GM12878 (cell line): ENCODE measurements at regions not wholly inside any gene's neighbourhood (a gene's known extent, or its start where the extent isn't known, plus 50 kb on each side); places are given as distances from the start of the nearest gene placed in this dataset.

Experiments used
- ATAC-seq: fragments of 200-7000 bp; cut with Tn5 transposase; 3 replicates; pipeline ENCODE4 v1.9.1; 2020; ENCODE audit warnings: mild to moderate bottlenecking, moderate library complexity
- BruUV-seq: library from RNA; stranded (reverse); fragments of 400-500 nt; replicated peaks from 2 replicates; lab custom pipeline; 2021; lab: Mats Ljungman, UMichigan
- CTCF ChIA-PET: fragments of 300-600 bp; sonication (Branson Sonifier 250); formaldehyde crosslinking; extraction: SDS; loops from one replicate; lab custom pipeline; 2021; ENCODE audit warnings: inconsistent platforms; lab: Yijun Ruan, JAX
- POLR2A ChIA-PET: fragments of 350-600 bp; formaldehyde crosslinking; extraction: SDS; loops from one replicate; lab custom pipeline; 2021; ENCODE audit warnings: inconsistent platforms; lab: Charles Lee
- RAD21 ChIA-PET: fragments of 300-600 bp; sonication (Branson Sonifier 250); formaldehyde crosslinking; loops from one replicate; lab custom pipeline; 2023; ENCODE audit warnings: antibody characterized with exemption; ENCODE audit not compliant: unreplicated experiment; lab: Charles Lee
- SMC1A ChIA-PET: fragments of 300-600 bp; sonication (Branson Sonifier 250); formaldehyde crosslinking; loops from one replicate; lab custom pipeline; 2023; ENCODE audit not compliant: unreplicated experiment, uncharacterized antibody; lab: Charles Lee
- DNase-seq: peaks from one replicate; pipeline ENCODE4 v3.0.0-alpha.2; 2011; ENCODE audit warnings: low read depth, low spot score
- FAIRE-seq: peaks from 3 replicates; lab custom pipeline; 2011; peaks lifted over from hg19 to GRCh38; lab: Jason Lieb, UNC
- H2AFZ ChIP-seq: 2 replicates; pipeline ENCODE4 v1.6.0; 2011; ENCODE audit warnings: low read depth, low read length, control low read depth; ENCODE audit not compliant: control insufficient read depth
- H3K27ac ChIP-seq: 2 replicates; pipeline ENCODE4 v1.5.1; 2011; ENCODE audit warnings: control low read depth; ENCODE audit not compliant: control insufficient read depth, insufficient read depth
- H3K27me3 ChIP-seq, 2 experiments: replicated peaks in 1 of 2; 2 replicates each; pipeline versions ENCODE4 v1.6.0 to v1.6.1; 2011; ENCODE audit warnings: low read length in 1 of 2; ENCODE audit not compliant: control insufficient read depth in 2 of 2, insufficient read depth in 2 of 2
- H3K36me3 ChIP-seq, 2 experiments: 2 replicates each; pipeline ENCODE4 v1.5.1; 2011; ENCODE audit warnings: low read length in 1 of 2; ENCODE audit not compliant: control insufficient read depth in 2 of 2, insufficient read depth in 2 of 2
- H3K4me1 ChIP-seq: 2 replicates; pipeline ENCODE4 v1.6.1; 2011; ENCODE audit warnings: mild to moderate bottlenecking, low read length, moderate library complexity, mixed read lengths; ENCODE audit not compliant: control insufficient read depth, insufficient read depth
- H3K4me2 ChIP-seq: 2 replicates; pipeline ENCODE4 v1.6.0; 2011; ENCODE audit warnings: control low read depth; ENCODE audit not compliant: control insufficient read depth, insufficient read depth
- H3K4me3 ChIP-seq: fragments of 200-600 bp; sonication (generic); 2 replicates; pipeline ENCODE4 v1.5.1; 2016
- H3K79me2 ChIP-seq: 2 replicates; pipeline ENCODE4 v1.6.0; 2011; ENCODE audit warnings: low read length; ENCODE audit not compliant: control insufficient read depth, insufficient read depth
- H3K9ac ChIP-seq: 2 replicates; pipeline ENCODE4 v1.8.0; 2011; ENCODE audit warnings: low read length, control low read depth, mixed read lengths; ENCODE audit not compliant: control insufficient read depth, insufficient read depth
- H3K9me3 ChIP-seq: replicated peaks from 3 replicates; pipeline ENCODE4 v1.5.1; 2011; ENCODE audit warnings: mild to moderate bottlenecking, low read length; ENCODE audit not compliant: control insufficient read depth, insufficient read depth
- H4K20me1 ChIP-seq: 2 replicates; pipeline ENCODE4 v1.6.0; 2011; ENCODE audit not compliant: control insufficient read depth, insufficient read depth
- BACH1 ChIP-seq: fragments of 450-650 bp; IDR thresholded peaks from 2 replicates; pipeline ENCODE4 v1.6.1; 2017; ENCODE audit warnings: mild to moderate bottlenecking, borderline replicate concordance
- EZH2 ChIP-seq: IDR thresholded peaks from 2 replicates; pipeline ENCODE4 v1.6.1; 2012; ENCODE audit warnings: low read depth, mild to moderate bottlenecking, control low read depth, inconsistent platforms, low read length, borderline replicate concordance; ENCODE audit not compliant: control insufficient read depth
- IKZF2 ChIP-seq, 2 experiments: fragments of 450-650 bp; IDR thresholded peaks; 2 replicates each; pipeline ENCODE4 v1.6.1; 2017; ENCODE audit warnings: mild to moderate bottlenecking in 2 of 2, moderate library complexity in 2 of 2
- JUND ChIP-seq: IDR thresholded peaks from 2 replicates; pipeline ENCODE4 v1.6.1; 2012; ENCODE audit warnings: low read depth, mild to moderate bottlenecking, low read length, improper control_type of control experiment, moderate library complexity
- KLF5 ChIP-seq: fragments of 450-650 bp; IDR thresholded peaks from 2 replicates; pipeline ENCODE4 v1.6.1; 2014; ENCODE audit warnings: mild to moderate bottlenecking; ENCODE audit not compliant: partially characterized antibody
- MEF2A ChIP-seq: IDR thresholded peaks from 2 replicates; pipeline ENCODE4 v1.6.1; 2011; ENCODE audit warnings: low read depth, mild to moderate bottlenecking, low read length, moderate library complexity; ENCODE audit not compliant: insufficient read depth
- NFIC ChIP-seq: IDR thresholded peaks from 2 replicates; pipeline ENCODE4 v1.6.1; 2012; ENCODE audit warnings: low read depth, mild to moderate bottlenecking, inconsistent platforms, low read length, moderate library complexity
- PRDM15 ChIP-seq: fragments of 450-650 bp; formaldehyde crosslinking; IDR thresholded peaks from 2 replicates; pipeline ENCODE4 v1.4.0; 2020; ENCODE audit warnings: mild to moderate bottlenecking, moderate library complexity
- RUNX3 ChIP-seq: IDR thresholded peaks from 2 replicates; pipeline ENCODE4 v1.6.1; 2012; ENCODE audit warnings: low read length, inconsistent platforms
- YBX1 ChIP-seq: fragments of 450-650 bp; IDR thresholded peaks from 2 replicates; pipeline ENCODE4 v1.6.1; 2016; ENCODE audit warnings: antibody characterized with exemption
- WGBS: methylation state at CpG from one replicate; pipeline ENCODE4 v1.1.6; 2016; ENCODE audit warnings: low lambda C conversion rate; ENCODE audit not compliant: insufficient replicate concordance, insufficient coverage; ENCODE audit errors: missing lambda C conversion rate; 5-methylcytosine and 5-hydroxymethylcytosine counted together
- in situ Hi-C: fragments of 300-500 bp; cut with MboI; formaldehyde crosslinking; loops from 9 replicates; pipeline ENCODE4 v1.14.3; 2018; ENCODE audit warnings: mixed read lengths
- intact Hi-C: fragments of 100-400 bp; cut with micrococcal nuclease; formaldehyde crosslinking; loops from one replicate; pipeline ENCODE4 v1.14.2; 2022; ENCODE audit not compliant: unreplicated experiment
- TF ChIP-seq, protein P1 (sequence below): fragments of 450-650 bp; conservative IDR thresholded peaks from 2 replicates; pipeline ENCODE4 v1.6.1; 2017; ENCODE audit warnings: mild to moderate bottlenecking, moderate library complexity

DNA sequence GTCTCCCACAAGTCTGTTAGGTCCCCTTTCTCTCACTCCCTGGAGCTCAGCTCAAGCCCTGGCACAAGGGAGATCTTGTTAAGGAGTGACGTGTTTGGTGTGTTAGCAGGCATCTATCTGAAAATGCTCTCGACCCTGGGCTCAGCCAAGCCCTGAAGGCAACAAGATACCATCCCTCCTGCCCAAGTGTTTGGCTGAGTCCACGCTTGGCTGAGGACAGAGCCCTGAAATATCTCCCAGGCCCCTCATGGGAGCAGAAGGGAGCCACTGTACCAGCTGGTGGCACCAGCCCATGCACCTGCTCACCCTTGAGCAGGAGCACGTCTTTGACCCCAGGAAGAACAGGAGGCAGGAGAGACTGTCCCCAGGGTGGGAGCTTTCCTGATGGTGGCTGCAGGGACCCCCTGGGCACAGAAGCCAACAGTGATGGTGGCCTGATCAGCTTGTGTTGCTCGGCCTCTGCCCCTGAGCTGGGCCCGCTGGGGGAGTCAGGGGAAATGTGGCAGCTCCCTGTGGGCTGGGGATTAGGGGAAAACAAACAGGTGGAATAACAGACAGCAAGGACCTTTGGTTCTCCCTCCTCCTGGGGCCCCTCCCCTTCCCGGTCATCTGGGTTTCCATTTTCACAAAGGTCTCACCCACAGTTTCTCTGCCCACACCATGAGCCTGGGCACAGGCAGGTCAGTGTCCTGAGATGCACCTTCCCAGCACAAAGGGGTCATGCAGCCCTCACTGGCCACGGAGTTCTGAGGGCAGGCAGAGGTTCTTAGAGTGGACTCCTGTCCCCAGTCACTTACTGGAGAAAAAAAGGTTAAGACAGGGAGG lies 91.6 kb downstream of the RHOB start:
- ATAC-seq (no peak; the same call in 1 of the 3 replicates), FAIRE-seq (no peak), DNase-seq (no peak)
- ChIA-PET RAD21 (interaction anchor here (1.2 kb wide), 1 partner anchor 95 kb away, joined by 3 read pairs; no protein-coding TSS in a partner anchor), CTCF (interaction anchor here (0.6 to 1.9 kb wide), 6 partner anchors 11 to 127 kb away, joined by 3 to 5 read pairs (median 3); partner anchors contain the start of gene RHOB), POLR2A (interaction anchor here (1.0 kb wide), 1 partner anchor 13 kb away, joined by 4 read pairs; no protein-coding TSS in a partner anchor), SMC1A (interaction anchor here (0.6 to 3.6 kb wide), 2 partner anchors 13 to 15 kb away, joined by 4 to 10 read pairs; no protein-coding TSS in a partner anchor)
- Histone ChIP-seq H3K9me3 (no peaks in the 10 kb centered on the region), H3K4me3 (no peak overlapping the region), H3K27ac (no peak overlapping the region), H3K4me2 (no peak overlapping the region), H3K27me3 (peaks cover 0 to 2% of the 10 kb centered on the region in 2 experiments; a peak in 1 of 4 replicates), H3K36me3 (no peaks in the 10 kb centered on the region), H3K4me1 (no peaks in the 10 kb centered on the region), H3K79me2 (no peaks in the 10 kb centered on the region), H2AFZ (no peak overlapping the region), H3K9ac (no peak overlapping the region), H4K20me1 (no peaks in the 10 kb centered on the region)
- in situ Hi-C loops = no loop called here
- no peak for TF ChIP-seq KLF5
- no peak for TF ChIP-seq BACH1
- TF ChIP-seq, protein P1, sequence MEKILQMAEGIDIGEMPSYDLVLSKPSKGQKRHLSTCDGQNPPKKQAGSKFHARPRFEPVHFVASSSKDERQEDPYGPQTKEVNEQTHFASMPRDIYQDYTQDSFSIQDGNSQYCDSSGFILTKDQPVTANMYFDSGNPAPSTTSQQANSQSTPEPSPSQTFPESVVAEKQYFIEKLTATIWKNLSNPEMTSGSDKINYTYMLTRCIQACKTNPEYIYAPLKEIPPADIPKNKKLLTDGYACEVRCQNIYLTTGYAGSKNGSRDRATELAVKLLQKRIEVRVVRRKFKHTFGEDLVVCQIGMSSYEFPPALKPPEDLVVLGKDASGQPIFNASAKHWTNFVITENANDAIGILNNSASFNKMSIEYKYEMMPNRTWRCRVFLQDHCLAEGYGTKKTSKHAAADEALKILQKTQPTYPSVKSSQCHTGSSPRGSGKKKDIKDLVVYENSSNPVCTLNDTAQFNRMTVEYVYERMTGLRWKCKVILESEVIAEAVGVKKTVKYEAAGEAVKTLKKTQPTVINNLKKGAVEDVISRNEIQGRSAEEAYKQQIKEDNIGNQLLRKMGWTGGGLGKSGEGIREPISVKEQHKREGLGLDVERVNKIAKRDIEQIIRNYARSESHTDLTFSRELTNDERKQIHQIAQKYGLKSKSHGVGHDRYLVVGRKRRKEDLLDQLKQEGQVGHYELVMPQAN = no peak
- no peak for TF ChIP-seq NFIC
- no peak for TF ChIP-seq IKZF2 (IDR thresholded peaks at IDR 0.05)
- TF ChIP-seq MEF2A = no peak
- no peak for TF ChIP-seq RUNX3
- TF ChIP-seq PRDM15 (CRISPR knock-in tag) = no peak
- no peak for TF ChIP-seq EZH2
- no peak for TF ChIP-seq YBX1
- TF ChIP-seq JUND = no peak
- intact Hi-C loops = no loop called here
- no TSS peak for BruUV-seq
- 28% methylated on average over 8 of the region's 8 CpGs for WGBS
